ENCODE measurements at regions not wholly inside any gene's neighbourhood (a gene's known extent, or its start where the extent isn't known, plus 50 kb on each side); places are given as distances from the start of the nearest gene placed in this dataset.

GRCh38 chr2:2557475-2557874 is 226.4 kb upstream of the MYT1L start:
- no peak for DNase-seq

- no peak for DNase-seq
Observed at GRCh38 chr2:2550856-2551255, 219.8 kb upstream of the MYT1L start.

- no peak for DNase-seq
Observed at GRCh38 chr2:2547911-2548310, 216.8 kb upstream of the MYT1L start.

GRCh38 chr2:2547451-2547850 is 216.4 kb upstream of the MYT1L start:
- DNase-seq: no peak

GRCh38 chr2:2546046-2546445 is 215.0 kb upstream of the MYT1L start:
- no peak for DNase-seq

DNA sequence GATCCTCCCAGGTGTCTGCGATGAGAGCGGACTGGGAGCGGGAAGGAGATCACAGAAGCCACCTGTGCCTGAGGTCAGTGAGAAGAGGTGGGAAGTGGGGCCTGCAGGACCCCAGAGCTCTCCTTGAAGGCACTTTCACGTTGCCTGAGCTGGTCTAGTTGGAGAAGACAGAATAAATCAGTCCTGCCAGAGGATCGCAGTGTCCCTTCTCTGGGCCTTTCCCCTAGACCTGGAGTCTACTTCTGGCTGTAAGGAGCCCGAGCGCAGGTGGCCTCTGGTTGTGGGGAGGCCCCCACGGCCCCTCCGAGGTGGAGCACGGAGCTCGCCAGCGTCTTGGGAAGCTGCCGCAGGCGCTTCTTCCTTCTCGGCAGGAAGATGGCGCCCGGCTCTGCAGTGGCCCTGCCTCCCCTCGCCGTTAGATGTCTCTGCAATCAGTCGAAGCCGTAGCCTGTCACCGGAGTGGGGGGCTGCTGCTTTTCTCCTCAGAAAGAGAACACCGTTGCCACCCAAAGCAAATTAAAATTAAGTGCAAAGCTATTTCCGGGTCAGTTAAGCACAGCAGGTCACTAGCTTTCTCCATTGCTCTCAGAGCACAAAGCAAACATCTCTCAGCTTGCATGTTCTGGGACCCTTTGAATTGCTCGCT is 212.0 kb upstream of the MYT1L start:
- DNase-seq: no peak

DNA sequence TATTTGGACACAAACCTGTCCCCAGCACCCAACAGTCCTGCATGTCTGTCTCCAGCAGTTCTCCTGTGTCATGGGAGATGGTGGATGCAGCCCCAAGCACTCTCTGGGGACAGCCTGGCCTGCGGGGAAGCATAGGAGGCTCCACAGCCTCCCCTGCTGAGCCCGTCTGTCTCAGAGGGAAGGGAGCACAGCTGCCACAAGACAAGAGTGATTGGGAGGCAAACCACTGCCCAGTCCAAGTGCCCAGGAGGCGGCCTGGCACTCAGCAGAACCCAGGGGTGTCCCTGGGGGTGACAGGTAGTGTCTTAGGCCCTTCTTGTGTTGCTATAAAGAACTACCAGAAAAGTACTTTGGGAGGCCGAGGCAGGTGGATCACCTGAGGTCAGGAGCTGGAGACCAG is 211.2 kb upstream of the MYT1L start:
- DNase-seq: no peak

- DNase-seq: no peak
Observed at GRCh38 chr2:2540406-2540805, 209.3 kb upstream of the MYT1L start.

GRCh38 chr2:2536416-2537056 is 205.5 kb upstream of the MYT1L start:
- DNase-seq: no peak

- DNase-seq: no peak
Observed at GRCh38 chr2:2530334-2530733, 199.3 kb upstream of the MYT1L start.

- no peak for DNase-seq
Observed at GRCh38 chr2:2528846-2529245, 197.8 kb upstream of the MYT1L start.

DNA sequence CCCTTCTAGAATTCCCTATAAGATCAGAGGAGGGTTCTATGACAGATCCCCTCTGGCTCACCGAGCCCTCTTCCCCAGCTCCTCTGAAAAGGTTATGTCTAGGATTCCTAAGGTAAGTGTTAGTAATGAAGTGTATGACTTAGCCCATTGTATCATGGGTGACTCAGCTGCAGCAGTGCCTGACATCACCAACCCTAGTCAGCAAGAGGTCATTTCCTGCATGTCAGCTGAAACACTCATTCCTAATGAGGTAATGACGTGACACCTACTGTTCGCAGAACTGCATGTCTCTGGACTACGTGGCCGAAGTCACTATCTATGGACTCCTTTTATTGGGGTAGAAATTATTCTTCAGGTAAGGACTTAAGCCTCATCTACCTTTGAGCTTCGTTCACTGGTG is 196.1 kb upstream of the MYT1L start:
- DNase-seq: no peak

DNA sequence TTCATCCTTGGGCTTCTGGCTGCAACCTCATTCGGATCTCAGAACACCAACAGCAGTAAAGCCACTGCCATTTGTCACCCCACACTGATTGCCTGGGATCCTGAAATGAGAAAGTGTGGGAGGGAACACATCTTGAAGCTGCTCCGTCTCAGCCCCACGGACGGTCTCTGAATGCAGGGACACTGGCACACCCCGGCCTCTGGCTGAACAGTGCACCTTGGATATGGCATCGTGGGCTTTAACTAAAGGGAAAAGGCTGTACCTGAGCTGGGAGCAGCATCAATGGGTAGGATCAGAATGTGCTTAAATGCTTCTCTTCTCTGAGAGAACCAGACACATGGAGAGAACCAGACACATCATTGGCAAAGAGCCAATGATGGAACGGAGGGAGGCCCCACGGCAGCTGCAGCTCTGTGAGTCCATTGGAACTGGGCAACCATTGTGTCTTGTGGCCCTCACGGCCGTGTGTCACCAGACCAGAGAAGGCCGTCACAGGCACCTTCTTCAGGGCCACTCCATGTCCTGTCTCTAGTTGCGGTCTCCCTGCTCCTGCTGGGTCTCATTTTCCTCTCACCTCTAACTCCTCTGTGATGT is 193.4 kb upstream of the MYT1L start:
- no peak for DNase-seq

GRCh38 chr2:2523461-2524347 is 192.6 kb upstream of the MYT1L start:
- DNase-seq: no peak

DNA sequence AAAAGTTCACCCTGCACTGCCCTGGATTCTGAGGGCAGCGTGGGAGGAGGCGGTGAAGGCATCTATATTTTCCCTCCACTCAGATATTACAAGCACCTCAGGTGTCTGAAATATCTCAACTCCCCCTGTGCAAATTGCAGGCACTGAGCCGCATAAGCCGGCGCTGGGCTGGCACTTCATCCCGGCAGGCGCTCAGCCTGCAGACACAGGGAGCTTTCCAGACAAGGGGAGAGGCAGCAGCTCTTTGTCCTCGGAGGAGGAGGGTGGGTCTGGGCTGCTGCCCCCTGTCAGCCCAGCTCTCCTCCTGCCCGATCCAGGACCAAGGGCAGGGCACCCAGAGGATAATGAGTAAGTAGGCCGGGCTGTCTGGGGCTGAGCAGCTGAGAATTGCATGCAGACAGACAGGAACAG is 189.3 kb upstream of the MYT1L start:
- DNase-seq: no peak

DNA sequence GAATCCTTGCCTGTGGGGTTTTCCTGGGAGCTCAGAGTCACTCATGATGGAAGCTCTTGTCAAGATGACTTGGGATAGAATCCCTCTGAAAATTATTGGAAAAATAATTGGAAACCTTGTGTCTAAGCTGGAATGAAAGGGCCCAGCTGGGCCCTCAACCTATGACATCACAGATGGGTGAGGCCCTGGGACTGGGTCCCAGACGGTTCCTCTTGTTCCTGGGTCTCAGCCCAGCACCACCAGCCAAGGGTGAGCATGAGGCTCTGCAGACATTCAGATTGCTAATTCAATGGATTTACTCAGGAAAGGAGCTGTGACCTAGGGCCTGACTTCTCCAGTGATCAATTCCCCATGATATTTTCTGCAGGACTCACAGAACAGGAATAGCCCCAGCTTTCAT is 188.3 kb upstream of the MYT1L start:
- no peak for DNase-seq

DNA sequence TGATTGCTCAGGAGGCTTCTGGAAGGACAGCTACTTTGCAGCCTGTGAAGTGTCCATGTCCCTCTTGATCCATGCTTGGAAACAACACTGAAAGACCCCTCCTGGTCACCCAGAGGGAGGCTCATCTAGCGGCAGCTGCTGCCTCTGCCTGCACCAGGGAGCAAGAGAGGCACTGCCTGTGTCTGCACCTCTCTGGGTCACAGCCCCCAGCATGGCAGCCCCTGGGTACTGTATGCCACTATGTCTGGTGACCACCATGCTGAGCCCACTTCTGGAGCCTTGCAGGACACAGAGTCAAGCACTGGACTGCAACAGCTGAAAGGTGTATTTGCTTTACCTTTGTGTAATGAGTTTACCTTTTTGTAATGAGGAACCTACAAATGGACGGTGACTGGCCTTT is 186.3 kb upstream of the MYT1L start:
- DNase-seq: no peak

DNA sequence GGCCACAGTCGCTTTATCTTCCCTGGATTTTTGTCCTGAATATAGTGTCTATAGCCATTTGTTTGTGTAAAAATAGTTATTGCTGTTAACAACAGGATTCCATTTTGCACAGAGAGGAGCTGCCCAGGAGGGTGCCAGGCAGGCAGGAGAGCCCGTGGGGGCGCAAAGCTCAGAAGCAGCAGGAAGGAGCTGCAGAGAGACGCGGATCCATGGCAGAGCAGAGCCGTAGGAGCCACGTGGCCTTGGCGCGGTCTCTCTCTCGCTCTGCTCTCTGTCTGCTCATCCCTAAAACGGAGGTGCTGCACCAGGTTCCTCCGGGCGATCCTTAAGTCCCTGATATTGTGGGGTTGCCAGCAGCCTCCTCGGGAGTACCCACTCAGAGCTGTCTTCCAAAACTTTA is 185.3 kb upstream of the MYT1L start:
- no peak for DNase-seq

DNA sequence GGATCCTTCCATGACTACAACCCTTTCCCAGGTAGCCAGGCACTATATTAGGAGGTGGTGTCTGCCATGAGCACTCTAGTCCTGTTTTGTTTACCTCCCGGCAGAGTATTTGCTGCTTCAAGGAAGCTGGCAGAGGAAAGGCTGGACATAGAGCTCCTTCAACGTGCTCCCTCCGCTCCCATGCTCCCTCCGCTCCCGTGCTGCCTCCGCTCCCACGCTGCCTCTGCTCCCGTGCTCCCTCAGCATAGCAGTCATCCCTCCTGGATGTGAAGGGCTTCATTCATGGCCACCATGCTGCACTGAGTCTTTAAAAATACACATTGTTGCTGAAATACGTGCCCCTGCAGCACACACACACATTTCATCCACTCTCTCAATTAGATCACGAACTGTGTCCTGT is 181.9 kb upstream of the MYT1L start:
- DNase-seq: no peak

- DNase-seq: no peak
Observed at GRCh38 chr2:2507417-2507997, 176.4 kb upstream of the MYT1L start.

DNA sequence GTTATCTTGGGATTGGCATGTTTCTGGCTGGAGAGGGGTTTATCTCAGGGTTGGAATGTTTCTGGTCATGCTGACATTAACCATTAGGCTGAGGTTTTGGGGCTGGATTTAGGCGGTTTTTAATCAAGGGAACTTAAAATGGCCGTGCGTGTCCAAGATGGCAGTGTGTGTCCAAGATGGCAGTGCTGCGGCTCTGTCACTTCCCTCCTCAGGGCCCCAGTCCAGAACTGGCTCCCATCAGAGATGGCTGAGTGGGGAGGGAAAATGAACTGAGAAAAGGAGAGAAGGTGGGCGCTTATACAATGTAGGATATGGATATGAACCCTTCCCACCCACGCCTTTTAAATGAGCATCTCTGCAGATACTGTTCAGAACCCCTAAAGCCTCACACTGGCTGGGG is 175.5 kb upstream of the MYT1L start:
- DNase-seq: no peak

DNA sequence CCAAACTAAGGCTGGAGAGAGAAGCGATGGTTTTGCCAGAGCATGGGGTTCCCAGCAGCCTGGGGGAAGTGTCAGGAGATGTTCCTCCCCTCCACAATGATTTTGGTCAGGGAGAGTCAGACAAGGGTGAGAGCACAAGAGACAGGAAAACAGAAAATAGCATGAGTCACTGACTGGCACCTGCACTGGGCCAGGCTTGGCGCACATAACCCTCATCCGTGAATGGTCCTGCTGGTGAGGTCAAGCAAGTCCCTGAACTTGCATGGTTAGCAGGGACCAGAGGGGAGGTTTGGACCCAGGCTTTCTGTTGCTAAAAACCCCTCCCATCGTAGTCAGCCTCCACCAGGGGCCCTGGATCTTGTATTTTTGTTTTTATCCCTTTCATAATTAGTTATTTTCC is 174.5 kb upstream of the MYT1L start:
- no peak for DNase-seq

GRCh38 chr2:2503864-2504418 is 172.9 kb upstream of the MYT1L start:
- no peak for DNase-seq

Data from activated CD8-positive, alpha-beta memory T cell treated with anti-CD3 and anti-CD28 coated beads, Interleukin-2, amount 50 U/mL, for 48 hours (primary cell).